RWPE1 (cell line): ENCODE measurements at regions not wholly inside any gene's neighbourhood (a gene's known extent, or its start where the extent isn't known, plus 50 kb on each side); places are given as distances from the start of the nearest gene placed in this dataset.
A peak's percentile ranks its signal among the peaks of the same experiment; 100 is the strongest.

ENCODE experiments used
- CTCF ChIA-PET: fragments of 350-600 bp; sonication (Branson Sonifier 250); formaldehyde crosslinking; extraction: SDS; loops from one replicate; lab custom pipeline; 2021; lab: Yijun Ruan, JAX
- POLR2A ChIA-PET: fragments of 400-600 bp; formaldehyde crosslinking; extraction: SDS; loops from one replicate; lab custom pipeline; 2020; ENCODE audit warnings: antibody characterized with exemption; ENCODE audit not compliant: low non-redundant PET; lab: Yijun Ruan, JAX
- DNase-seq: peaks from one replicate; pipeline ENCODE4 v3.0.0; 2012; ENCODE audit warnings: low spot score
- H3K27ac ChIP-seq: fragments of 450-650 bp; 2 replicates; pipeline ENCODE4 v1.5.1; 2017
- CTCF ChIP-seq: fragments of 450-650 bp; conservative IDR thresholded peaks from 2 replicates; pipeline ENCODE4 v1.5.1; 2017; ENCODE audit warnings: low read depth, mild to moderate bottlenecking

DNA sequence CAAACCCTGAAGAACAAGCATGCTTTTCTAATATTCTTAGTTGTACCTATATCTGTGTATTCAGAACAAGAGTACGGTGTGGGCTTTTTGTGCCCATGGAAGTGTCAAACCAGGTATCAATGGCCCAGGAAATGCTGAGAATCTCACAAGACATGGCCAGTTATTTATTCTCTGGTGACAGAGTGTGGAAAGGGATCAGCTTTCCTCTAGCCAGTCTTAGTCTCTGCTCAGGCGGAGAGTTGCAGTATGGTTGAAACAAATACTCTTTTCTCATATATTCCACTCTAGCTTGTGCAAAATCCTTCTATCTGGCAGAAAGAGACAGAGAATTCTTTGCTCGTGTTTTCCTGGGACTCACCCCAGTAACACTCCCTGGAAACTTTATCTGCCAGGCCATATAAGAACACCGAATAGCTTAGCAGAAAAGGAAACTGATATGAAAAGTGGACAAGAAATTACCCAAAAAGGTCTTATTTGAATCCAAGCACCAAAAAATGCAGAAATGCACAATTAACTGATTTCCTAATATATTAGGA is 173.3 kb upstream of the RSPO3 start:
- no peak for DNase-seq
- no peak for TF ChIP-seq CTCF
- ChIA-PET CTCF (no interaction called here), POLR2A (no interaction called here)
- no peak overlapping the region for H3K27ac ChIP-seq

GRCh38 chr6:126945812-126946360 is 172.6 kb upstream of the RSPO3 start:
- no peak for TF ChIP-seq CTCF
- no peak for DNase-seq
- POLR2A ChIA-PET: no interaction called here
- H3K27ac ChIP-seq: no peak overlapping the region
- CTCF ChIA-PET: no interaction called here

- H3K27ac ChIP-seq: no peak overlapping the region
- no peak for DNase-seq
- ChIA-PET CTCF (no interaction called here), POLR2A (no interaction called here)
- TF ChIP-seq CTCF: no peak
Observed at GRCh38 chr6:126947070-126947469, 171.4 kb upstream of the RSPO3 start.

GRCh38 chr6:126949786-126950185 is 168.7 kb upstream of the RSPO3 start:
- DNase-seq: no peak
- ChIA-PET CTCF (no interaction called here), POLR2A (no interaction called here)
- H3K27ac ChIP-seq: no peak overlapping the region
- TF ChIP-seq CTCF: no peak

DNA sequence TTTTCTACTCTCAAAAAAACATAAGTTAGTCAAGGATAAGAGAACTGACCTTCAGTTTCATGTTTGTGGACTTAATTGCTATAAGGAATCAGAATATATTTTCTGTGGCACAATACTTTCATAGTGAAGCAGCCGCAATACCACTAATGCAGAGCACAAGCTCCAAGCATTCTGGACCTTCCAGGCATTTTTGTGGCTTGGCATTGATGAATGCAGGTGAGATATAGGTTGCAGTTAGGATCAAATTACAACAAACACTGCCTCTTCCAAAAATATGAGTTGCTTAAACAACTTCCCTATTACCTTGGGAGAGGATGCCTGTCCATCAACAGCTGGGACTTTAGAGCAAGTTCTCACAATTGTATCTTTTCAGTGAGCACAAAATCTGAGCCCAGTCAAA is 162.8 kb upstream of the RSPO3 start:
- ChIA-PET CTCF (no interaction called here), POLR2A (no interaction called here)
- DNase-seq: peak; percentile 7
- TF ChIP-seq CTCF: no peak
- H3K27ac ChIP-seq: no peak overlapping the region

- TF ChIP-seq CTCF: no peak
- CTCF ChIA-PET: no interaction called here
- no peak for DNase-seq
- POLR2A ChIA-PET: no interaction called here
- no peak overlapping the region for H3K27ac ChIP-seq
Observed at GRCh38 chr6:126957721-126958120, 160.8 kb upstream of the RSPO3 start.
